Mucosa of stomach (tissue), 1 donor: ENCODE measurements at regions not wholly inside any gene's neighbourhood (a gene's known extent, or its start where the extent isn't known, plus 50 kb on each side); places are given as distances from the start of the nearest gene placed in this dataset.

ENCODE experiments used
- H3K27me3 ChIP-seq: one replicate; pipeline ENCODE4 v1.7.0; 2013; ENCODE audit warnings: mild to moderate bottlenecking, low read length; ENCODE audit not compliant: control insufficient read depth, insufficient read depth
- H3K36me3 ChIP-seq: one replicate; pipeline ENCODE4 v1.7.0; 2013; ENCODE audit warnings: low read length; ENCODE audit not compliant: control insufficient read depth, insufficient read depth
- H3K4me1 ChIP-seq: one replicate; pipeline ENCODE4 v1.7.0; 2013; ENCODE audit warnings: mild to moderate bottlenecking, low read length; ENCODE audit not compliant: control insufficient read depth, insufficient read depth
- H3K4me3 ChIP-seq: one replicate; pipeline ENCODE4 v1.7.0; 2013; ENCODE audit warnings: low read length
- H3K9ac ChIP-seq: one replicate; pipeline ENCODE4 v1.7.0; 2013; ENCODE audit warnings: mild to moderate bottlenecking, low read length, moderate library complexity
- H3K9me3 ChIP-seq: one replicate; pipeline ENCODE4 v1.7.0; 2013; ENCODE audit warnings: mild to moderate bottlenecking, low read length, moderate library complexity; ENCODE audit not compliant: control insufficient read depth
- donor health status: Pancreatic carcinoma.

GRCh38 chr12:67459578-67459977, 189.0 kb upstream of the DYRK2 start:
- Histone ChIP-seq H3K27me3 (no peaks in the 10 kb centered on the region), H3K4me3 (no peak overlapping the region), H3K9ac (no peak overlapping the region), H3K9me3 (no peaks in the 10 kb centered on the region), H3K4me1 (no peaks in the 10 kb centered on the region), H3K36me3 (no peaks in the 10 kb centered on the region)

GRCh38 chr12:67460388-67460787, 188.2 kb upstream of the DYRK2 start:
- no peaks in the 10 kb centered on the region for H3K27me3 ChIP-seq
- no peak overlapping the region for H3K9ac ChIP-seq
- no peaks in the 10 kb centered on the region for H3K36me3 ChIP-seq
- no peaks in the 10 kb centered on the region for H3K4me1 ChIP-seq
- no peaks in the 10 kb centered on the region for H3K9me3 ChIP-seq
- H3K4me3 ChIP-seq: no peak overlapping the region

GRCh38 chr12:67468549-67469245, 179.8 kb upstream of the DYRK2 start:
- no peaks in the 10 kb centered on the region for H3K9me3 ChIP-seq
- no peaks in the 10 kb centered on the region for H3K36me3 ChIP-seq
- peaks cover 10% of the 10 kb centered on the region for H3K4me1 ChIP-seq
- H3K9ac ChIP-seq: no peak overlapping the region
- no peak overlapping the region for H3K4me3 ChIP-seq
- H3K27me3 ChIP-seq: no peaks in the 10 kb centered on the region

GRCh38 chr12:67469666-67470065, 178.9 kb upstream of the DYRK2 start:
- H3K36me3 ChIP-seq: no peaks in the 10 kb centered on the region
- no peak overlapping the region for H3K9ac ChIP-seq
- H3K4me3 ChIP-seq: no peak overlapping the region

GRCh38 chr12:67471810-67472209, 176.7 kb upstream of the DYRK2 start:
- Histone ChIP-seq H3K36me3 (no peaks in the 10 kb centered on the region), H3K4me1 (peaks cover 10% of the 10 kb centered on the region), H3K27me3 (no peaks in the 10 kb centered on the region), H3K9ac (no peak overlapping the region), H3K4me3 (no peak overlapping the region), H3K9me3 (no peaks in the 10 kb centered on the region)

More at GRCh38 chr12:67469666-67470065, 178.9 kb upstream of the DYRK2 start:
- Histone ChIP-seq H3K27me3 (no peaks in the 10 kb centered on the region), H3K9me3 (no peaks in the 10 kb centered on the region), H3K4me1 (peaks cover 10% of the 10 kb centered on the region)

GRCh38 chr12:67472539-67472938, 176.0 kb upstream of the DYRK2 start:
- Histone ChIP-seq H3K36me3 (no peaks in the 10 kb centered on the region), H3K9ac (no peak overlapping the region), H3K27me3 (no peaks in the 10 kb centered on the region), H3K4me1 (peaks cover 10% of the 10 kb centered on the region), H3K4me3 (no peak overlapping the region), H3K9me3 (no peaks in the 10 kb centered on the region)

GRCh38 chr12:67474934-67475620, 173.5 kb upstream of the DYRK2 start:
- no peaks in the 10 kb centered on the region for H3K9me3 ChIP-seq
- no peaks in the 10 kb centered on the region for H3K36me3 ChIP-seq
- H3K4me1 ChIP-seq: no peaks in the 10 kb centered on the region
- no peak overlapping the region for H3K4me3 ChIP-seq
- no peaks in the 10 kb centered on the region for H3K27me3 ChIP-seq
- no peak overlapping the region for H3K9ac ChIP-seq

GRCh38 chr12:67475725-67476124, 172.8 kb upstream of the DYRK2 start:
- no peaks in the 10 kb centered on the region for H3K4me1 ChIP-seq

GRCh38 chr12:67477681-67478265, 170.8 kb upstream of the DYRK2 start:
- no peaks in the 10 kb centered on the region for H3K27me3 ChIP-seq
- no peaks in the 10 kb centered on the region for H3K9me3 ChIP-seq
- no peak overlapping the region for H3K9ac ChIP-seq
- H3K4me3 ChIP-seq: no peak overlapping the region
- no peaks in the 10 kb centered on the region for H3K4me1 ChIP-seq
- no peaks in the 10 kb centered on the region for H3K36me3 ChIP-seq

More at GRCh38 chr12:67475725-67476124, 172.8 kb upstream of the DYRK2 start:
- no peaks in the 10 kb centered on the region for H3K36me3 ChIP-seq
- no peak overlapping the region for H3K4me3 ChIP-seq
- H3K9ac ChIP-seq: no peak overlapping the region
- no peaks in the 10 kb centered on the region for H3K9me3 ChIP-seq
- H3K27me3 ChIP-seq: no peaks in the 10 kb centered on the region

GRCh38 chr12:67482751-67483661, 165.5 kb upstream of the DYRK2 start:
- no peak overlapping the region for H3K9ac ChIP-seq
- no peak overlapping the region for H3K4me3 ChIP-seq
- no peaks in the 10 kb centered on the region for H3K27me3 ChIP-seq
- H3K36me3 ChIP-seq: no peaks in the 10 kb centered on the region
- peaks cover 13% of the 10 kb centered on the region for H3K4me1 ChIP-seq
- H3K9me3 ChIP-seq: no peaks in the 10 kb centered on the region

GRCh38 chr12:67483871-67484554, 164.5 kb upstream of the DYRK2 start:
- Histone ChIP-seq H3K36me3 (no peaks in the 10 kb centered on the region), H3K9ac (no peak overlapping the region), H3K27me3 (no peaks in the 10 kb centered on the region), H3K4me1 (peaks cover 13% of the 10 kb centered on the region), H3K9me3 (no peaks in the 10 kb centered on the region), H3K4me3 (no peak overlapping the region)
